Keratinocyte (primary cell): ENCODE measurements at regions not wholly inside any gene's neighbourhood (a gene's known extent, or its start where the extent isn't known, plus 50 kb on each side); places are given as distances from the start of the nearest gene placed in this dataset.

Source experiments
- DNase-seq: peaks from one replicate; pipeline ENCODE4 v3.0.0-alpha.2; 2011; ENCODE audit warnings: low read depth, missing footprints, low spot score
- FAIRE-seq: peaks from 2 replicates; lab custom pipeline; 2011; peaks lifted over from hg19 to GRCh38; lab: Jason Lieb, UNC
- H2AFZ ChIP-seq: 2 replicates; pipeline ENCODE4 v1.6.0; 2012; ENCODE audit warnings: low read length, control low read depth, inconsistent platforms; ENCODE audit not compliant: control insufficient read depth
- H3K27ac ChIP-seq: 2 replicates; pipeline ENCODE4 v1.5.1; 2011; ENCODE audit warnings: low read length; ENCODE audit not compliant: control insufficient read depth, insufficient read depth
- H3K27me3 ChIP-seq: 3 replicates; pipeline ENCODE4 v1.6.0; 2011; ENCODE audit warnings: low read length; ENCODE audit not compliant: control insufficient read depth, insufficient read depth; ENCODE audit errors: extremely low read depth
- H3K36me3 ChIP-seq, 2 experiments: 2 replicates in 1 of 2; 3 replicates in 1 of 2; pipeline ENCODE4 v1.5.1; 2011; ENCODE audit warnings: low read length in 2 of 2, mild to moderate bottlenecking in 1 of 2; ENCODE audit not compliant: control insufficient read depth in 2 of 2, insufficient read depth in 2 of 2; ENCODE audit errors: extremely low read depth in 1 of 2
- H3K4me1 ChIP-seq: 3 replicates; pipeline ENCODE4 v1.5.1; 2011; ENCODE audit warnings: low read length; ENCODE audit not compliant: control insufficient read depth, insufficient read depth; ENCODE audit errors: extremely low read depth
- H3K4me2 ChIP-seq: 3 replicates; pipeline ENCODE4 v1.6.0; 2011; ENCODE audit warnings: low read depth, low read length; ENCODE audit not compliant: control insufficient read depth, insufficient read depth; ENCODE audit errors: extremely low read depth
- H3K4me3 ChIP-seq, 3 experiments: fragments of 200-600 bp in 1 of 3; sonication (generic) in 1 of 3; 2 replicates in 2 of 3; 3 replicates in 1 of 3; pipeline ENCODE4 v1.5.1; 2011 to 2016; ENCODE audit warnings: low read length in 3 of 3, mild to moderate bottlenecking in 3 of 3, control low read depth in 2 of 3, inconsistent platforms in 1 of 3, low read depth in 1 of 3, mixed read lengths in 1 of 3, mixed run types in 1 of 3, moderate library complexity in 1 of 3; ENCODE audit not compliant: control insufficient read depth in 2 of 3, insufficient read depth in 2 of 3; ENCODE audit errors: extremely low read depth in 1 of 3
- H3K79me2 ChIP-seq: 2 replicates; pipeline ENCODE4 v1.6.0; 2012; ENCODE audit warnings: low read length; ENCODE audit not compliant: control insufficient read depth, insufficient read depth
- H3K9ac ChIP-seq: 3 replicates; pipeline ENCODE4 v1.6.0; 2011; ENCODE audit warnings: low read length; ENCODE audit not compliant: control insufficient read depth, insufficient read depth; ENCODE audit errors: extremely low read depth
- H3K9me1 ChIP-seq: 3 replicates; pipeline ENCODE4 v1.6.0; 2011; ENCODE audit warnings: low read length; ENCODE audit not compliant: control insufficient read depth, insufficient read depth; ENCODE audit errors: extremely low read depth
- H3K9me3 ChIP-seq: 2 replicates; pipeline ENCODE4 v1.5.1; 2012; ENCODE audit warnings: low read depth, low read length; ENCODE audit not compliant: control insufficient read depth
- H4K20me1 ChIP-seq: 3 replicates; pipeline ENCODE4 v1.6.0; 2011; ENCODE audit warnings: low read length; ENCODE audit not compliant: control insufficient read depth, insufficient read depth; ENCODE audit errors: extremely low read depth
- CTCF ChIP-seq, 3 experiments: IDR thresholded peaks in 1 of 3; conservative IDR thresholded peaks in 1 of 3; optimal IDR thresholded peaks in 1 of 3; 2 replicates in 2 of 3; 3 replicates in 1 of 3; pipeline versions ENCODE3 to v1.5.1; 2011; ENCODE audit warnings: low read length in 3 of 3, mild to moderate bottlenecking in 3 of 3, moderate library complexity in 2 of 3, control low read depth in 1 of 3, inconsistent platforms in 1 of 3; ENCODE audit not compliant: insufficient read depth in 2 of 3; ENCODE audit errors: extremely low read depth in 1 of 3
- EZH2 ChIP-seq: IDR thresholded peaks from one replicate; pipeline ENCODE4 v1.6.1; 2012; ENCODE audit warnings: inconsistent platforms, mild to moderate bottlenecking, low read length, moderate library complexity
- dilution Hi-C: fragments of 300-500 bp; cut with MboI; formaldehyde crosslinking; loops from one replicate; pipeline ENCODE4 v1.7.0; 2020; ENCODE audit warnings: low sequenced_read_pairs; ENCODE audit not compliant: extremely low pct_ligation_motif_present

GRCh38 chr6:133012774-133013173 is 198.4 kb downstream of the RPS12 start:
- Histone ChIP-seq H3K9me1 (no peaks in the 10 kb centered on the region), H3K27ac (no peak overlapping the region), H3K4me1 (no peaks in the 10 kb centered on the region), H3K36me3 (no peaks in the 10 kb centered on the region), H4K20me1 (no peaks in the 10 kb centered on the region), H3K9me3 (no peaks in the 10 kb centered on the region), H3K79me2 (no peaks in the 10 kb centered on the region), H2AFZ (no peak overlapping the region), H3K4me2 (no peak overlapping the region), H3K4me3 (no peak overlapping the region), H3K27me3 (no peaks in the 10 kb centered on the region), H3K9ac (no peak overlapping the region)
- dilution Hi-C loops: no loop called here
- TF ChIP-seq CTCF (optimal IDR thresholded peaks at IDR 0.05 in 1 of 3, IDR thresholded peaks at IDR 0.05 in 1 of 3, conservative IDR thresholded peaks at IDR 0.05 in 1 of 3; ENCODE audit: extremely low read depth in 1 of 3, insufficient read depth in 2 of 3, low read length in 3 of 3) (no peak), EZH2 (no peak)
- DNase-seq: no peak
- no peak for FAIRE-seq

DNA sequence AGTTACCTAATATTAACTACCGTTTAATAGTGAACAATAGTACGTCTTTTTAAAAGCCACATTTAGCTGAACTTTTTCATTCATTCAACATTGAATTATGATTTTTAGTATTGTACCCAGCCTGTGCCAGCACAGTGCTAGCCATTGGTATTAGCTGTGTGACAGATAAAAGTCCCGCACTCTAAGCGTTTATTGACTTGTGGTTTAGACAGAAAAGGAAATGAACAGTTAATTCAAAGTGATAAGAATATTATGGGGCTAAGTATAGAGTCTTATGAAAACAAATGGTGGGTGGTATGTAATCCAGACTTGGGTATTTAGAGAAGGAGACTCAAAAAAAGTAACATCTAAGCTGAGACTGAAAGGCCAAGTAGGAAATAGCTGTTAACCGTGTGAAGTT is 202.3 kb downstream of the RPS12 start:
- H3K79me2 ChIP-seq: no peaks in the 10 kb centered on the region
- H3K4me2 ChIP-seq: no peak overlapping the region
- H3K9me1 ChIP-seq: no peaks in the 10 kb centered on the region
- no peaks in the 10 kb centered on the region for H3K4me1 ChIP-seq
- no peaks in the 10 kb centered on the region for H4K20me1 ChIP-seq
- H3K27me3 ChIP-seq: no peaks in the 10 kb centered on the region
- H3K9me3 ChIP-seq: no peaks in the 10 kb centered on the region
- H3K27ac ChIP-seq: no peak overlapping the region
- H3K9ac ChIP-seq: no peak overlapping the region
- H3K36me3 ChIP-seq: no peaks in the 10 kb centered on the region
- H2AFZ ChIP-seq: no peak overlapping the region
- H3K4me3 ChIP-seq: no peak overlapping the region
- TF ChIP-seq CTCF (optimal IDR thresholded peaks at IDR 0.05 in 1 of 3, IDR thresholded peaks at IDR 0.05 in 1 of 3, conservative IDR thresholded peaks at IDR 0.05 in 1 of 3; ENCODE audit: extremely low read depth in 1 of 3, insufficient read depth in 2 of 3, low read length in 3 of 3): no peak
- TF ChIP-seq EZH2: no peak
- dilution Hi-C loops: no loop called here
- DNase-seq (no peak), FAIRE-seq (no peak)
